ENCODE measurements at regions not wholly inside any gene's neighbourhood (a gene's known extent, or its start where the extent isn't known, plus 50 kb on each side); places are given as distances from the start of the nearest gene placed in this dataset.

GRCh38 chr4:184940500-184940899, 77.8 kb upstream of the HELT start:
- TF ChIP-seq CTCF (IDR thresholded peaks at IDR 0.05) = no peak
- no peak for TF ChIP-seq MAX (IDR thresholded peaks at IDR 0.05; ENCODE audit: low read depth)
- no peak for TF ChIP-seq USF2 (IDR thresholded peaks at IDR 0.05; ENCODE audit: borderline replicate concordance, low read depth, low read length)
- TF ChIP-seq NRF1 (IDR thresholded peaks at IDR 0.05; ENCODE audit: low read depth, low read length) = no peak
- TF ChIP-seq RAD21 (IDR thresholded peaks at IDR 0.05; ENCODE audit: low read length) = no peak

Measured in SK-N-SH (cell line).